PFSK-1 (cell line): ENCODE measurements at regions not wholly inside any gene's neighbourhood (a gene's known extent, or its start where the extent isn't known, plus 50 kb on each side); places are given as distances from the start of the nearest gene placed in this dataset.

Experiments used
- FOXP2 ChIP-seq: optimal IDR thresholded peaks from 2 replicates; pipeline ENCODE3; 2011; ENCODE audit warnings: borderline replicate concordance, control low read depth, inconsistent platforms; ENCODE audit not compliant: insufficient read depth; ENCODE audit errors: extremely low read length, extremely low read depth
- POLR2AphosphoS5 ChIP-seq: IDR thresholded peaks from 2 replicates; pipeline ENCODE4 v1.6.1; 2012; ENCODE audit warnings: low read depth, mild to moderate bottlenecking, control low read depth, low read length, moderate library complexity
- REST ChIP-seq, 2 experiments: IDR thresholded peaks; 2 replicates each; pipeline versions ENCODE4 v1.6.1 to v1.8.0; 2011 to 2012; ENCODE audit warnings: low read depth in 2 of 2, low read length in 2 of 2, control low read depth in 1 of 2, inconsistent platforms in 1 of 2, mild to moderate bottlenecking in 1 of 2, moderate library complexity in 1 of 2; ENCODE audit not compliant: insufficient read depth in 1 of 2
- SIN3A ChIP-seq: IDR thresholded peaks from 2 replicates; pipeline ENCODE4 v1.6.1; 2012; ENCODE audit warnings: mild to moderate bottlenecking, low read length, moderate library complexity, borderline replicate concordance; ENCODE audit not compliant: insufficient read depth
- TAF1 ChIP-seq: IDR thresholded peaks from 2 replicates; pipeline ENCODE4 v1.6.1; 2012; ENCODE audit warnings: low read length, control low read depth, borderline replicate concordance; ENCODE audit not compliant: insufficient read depth

- TF ChIP-seq TAF1 = no peak
These were observed 60.9 kb upstream of the TOP1 start for GRCh38 chr20:40967700-40968099.

GRCh38 chr20:40970218-40970617 lies 58.4 kb upstream of the TOP1 start:
- no peak for TF ChIP-seq POLR2AphosphoS5
- TF ChIP-seq REST (IDR thresholded peaks at IDR 0.05; ENCODE audit: insufficient read depth in 1 of 2, low read depth in 2 of 2, low read length in 2 of 2) = no peak
- TF ChIP-seq FOXP2 = no peak
- TF ChIP-seq SIN3A = no peak
- no peak for TF ChIP-seq TAF1

DNA sequence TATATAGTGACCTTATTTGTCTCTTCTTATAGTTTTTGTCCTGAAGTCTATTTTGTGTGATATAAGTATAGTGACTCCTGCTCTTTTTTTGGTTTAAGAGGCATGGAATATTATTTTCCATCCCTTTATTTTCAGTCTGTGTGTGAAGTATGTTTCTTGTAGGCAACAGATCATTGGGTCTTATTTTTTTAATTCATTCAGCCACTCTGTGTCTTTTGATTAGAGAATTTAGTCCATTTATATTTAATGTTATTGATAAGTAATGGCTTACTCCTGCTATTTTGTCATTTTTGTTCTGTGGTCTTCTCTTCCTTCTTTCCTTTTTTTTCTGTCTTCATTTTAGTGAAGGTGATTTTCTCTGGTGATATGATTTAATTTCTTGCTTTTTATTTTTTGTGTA lies 51.4 kb upstream of the TOP1 start:
- TF ChIP-seq TAF1 = no peak
- no peak for TF ChIP-seq REST (IDR thresholded peaks at IDR 0.05; ENCODE audit: insufficient read depth in 1 of 2, low read depth in 2 of 2, low read length in 2 of 2)
- TF ChIP-seq FOXP2 = no peak
- no peak for TF ChIP-seq SIN3A
- TF ChIP-seq POLR2AphosphoS5 = no peak

DNA sequence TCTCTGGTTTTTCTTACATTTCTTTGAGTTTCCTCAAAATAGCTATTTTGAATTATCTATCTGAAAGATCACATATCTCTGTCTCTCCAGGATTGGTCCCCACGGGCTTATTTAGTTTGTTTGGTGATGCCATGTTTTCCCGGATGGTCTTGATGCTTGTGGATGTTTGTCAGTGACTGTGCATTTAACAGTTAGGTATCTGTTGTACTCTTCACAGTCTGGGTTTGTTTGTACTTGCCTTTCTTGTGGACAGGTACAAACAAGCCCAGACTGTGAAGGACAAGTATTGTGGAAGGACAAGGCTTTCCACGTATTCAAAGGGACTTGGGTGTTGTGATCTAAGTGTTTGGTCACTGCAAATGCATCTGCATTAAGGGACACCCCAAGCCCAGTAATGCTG lies 49.9 kb upstream of the TOP1 start:
- TF ChIP-seq FOXP2 = no peak
- TF ChIP-seq POLR2AphosphoS5 = no peak
